ENCODE measurements at regions not wholly inside any gene's neighbourhood (a gene's known extent, or its start where the extent isn't known, plus 50 kb on each side); places are given as distances from the start of the nearest gene placed in this dataset.

DNA sequence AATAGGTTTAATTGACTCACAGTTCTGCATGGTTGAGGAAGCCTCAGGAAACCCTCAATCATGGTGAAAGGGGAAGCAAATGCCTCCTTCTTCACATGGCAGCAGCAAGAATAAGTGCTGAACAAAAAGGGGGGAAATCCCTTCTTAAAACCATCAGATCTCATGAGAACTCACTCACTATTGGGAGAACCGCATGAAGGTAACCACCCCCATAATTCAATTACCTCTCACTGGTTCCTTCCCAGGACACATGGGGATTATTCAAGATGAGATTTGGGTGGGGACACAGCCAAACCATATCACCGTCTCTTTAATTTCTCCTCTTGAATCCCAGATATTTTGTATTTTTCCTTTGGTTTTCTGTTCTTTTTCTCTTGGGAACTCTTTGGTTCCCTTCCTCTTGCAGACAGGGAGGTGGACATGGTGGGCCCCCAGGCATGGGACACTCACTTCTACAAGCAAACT, 223.6 kb downstream of the TBXT start:
- DNase-seq (ENCODE audit: low spot score), result no peak

DNA sequence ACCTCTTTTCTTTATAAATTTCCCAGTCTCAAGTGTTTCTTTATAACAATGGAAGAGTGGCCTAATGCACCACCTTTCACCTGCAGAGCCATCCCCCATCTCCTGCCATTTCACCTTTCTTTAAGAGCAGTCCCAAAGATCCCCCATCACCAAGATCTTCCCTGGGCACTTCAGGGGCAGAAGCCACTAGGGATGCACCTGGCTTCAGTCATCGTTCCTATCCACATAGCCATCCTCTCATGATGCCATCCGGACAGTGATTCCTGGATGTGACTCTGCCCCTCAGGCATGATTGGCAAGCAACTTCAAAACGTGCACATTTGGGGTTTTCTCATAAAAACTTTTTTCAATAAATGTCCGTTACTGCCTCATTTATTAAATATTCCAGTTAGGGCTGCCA, 225.9 kb downstream of the TBXT start:
- no peak for DNase-seq (ENCODE audit: low spot score)

DNA sequence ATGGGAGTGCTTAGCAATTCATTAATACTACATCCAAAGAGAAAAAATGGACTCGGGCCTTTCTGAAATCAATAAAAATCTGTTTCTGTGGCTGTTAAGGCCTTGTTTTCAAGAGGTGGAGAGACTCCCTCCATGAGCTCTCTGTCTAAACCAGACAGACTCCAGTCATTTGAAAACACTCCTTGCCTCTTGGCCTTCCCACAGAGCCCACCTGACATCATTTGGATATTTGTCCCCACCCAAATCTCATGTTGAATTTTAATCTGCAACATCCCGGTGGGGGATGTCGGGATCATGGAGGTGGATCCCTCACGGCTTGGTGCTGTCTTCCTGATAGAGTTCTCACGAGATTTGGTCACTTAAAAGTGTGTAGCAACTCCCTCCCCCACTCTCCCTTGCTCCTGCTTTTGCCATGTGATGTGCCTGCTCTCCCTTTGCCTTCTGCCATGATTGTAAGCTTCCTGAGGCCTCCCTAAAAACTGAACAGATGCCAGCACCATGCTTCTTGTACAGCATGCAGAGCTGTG, 226.3 kb downstream of the TBXT start:
- DNase-seq (ENCODE audit: low spot score), result no peak

DNA sequence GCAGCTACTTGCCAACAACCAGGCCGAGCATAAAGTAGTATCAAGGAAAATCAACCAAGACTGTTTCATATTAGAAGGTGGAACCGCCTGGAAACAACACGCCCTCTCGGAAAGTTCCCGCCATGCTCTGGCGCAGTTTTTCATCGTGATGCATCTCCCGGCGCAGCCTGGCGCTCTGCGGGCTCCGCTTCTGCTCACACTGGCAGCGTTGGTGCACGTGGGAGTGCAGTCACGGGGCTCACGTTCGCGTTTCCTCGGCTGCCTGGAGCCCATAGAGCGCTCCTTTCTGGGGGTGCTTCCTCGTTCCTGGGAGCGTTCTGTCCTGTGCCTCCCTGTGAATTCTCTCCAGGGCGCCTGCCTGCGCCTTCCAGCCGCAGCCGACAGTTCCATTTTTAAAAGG, 227.3 kb downstream of the TBXT start:
- no peak for DNase-seq (ENCODE audit: low spot score)

DNA sequence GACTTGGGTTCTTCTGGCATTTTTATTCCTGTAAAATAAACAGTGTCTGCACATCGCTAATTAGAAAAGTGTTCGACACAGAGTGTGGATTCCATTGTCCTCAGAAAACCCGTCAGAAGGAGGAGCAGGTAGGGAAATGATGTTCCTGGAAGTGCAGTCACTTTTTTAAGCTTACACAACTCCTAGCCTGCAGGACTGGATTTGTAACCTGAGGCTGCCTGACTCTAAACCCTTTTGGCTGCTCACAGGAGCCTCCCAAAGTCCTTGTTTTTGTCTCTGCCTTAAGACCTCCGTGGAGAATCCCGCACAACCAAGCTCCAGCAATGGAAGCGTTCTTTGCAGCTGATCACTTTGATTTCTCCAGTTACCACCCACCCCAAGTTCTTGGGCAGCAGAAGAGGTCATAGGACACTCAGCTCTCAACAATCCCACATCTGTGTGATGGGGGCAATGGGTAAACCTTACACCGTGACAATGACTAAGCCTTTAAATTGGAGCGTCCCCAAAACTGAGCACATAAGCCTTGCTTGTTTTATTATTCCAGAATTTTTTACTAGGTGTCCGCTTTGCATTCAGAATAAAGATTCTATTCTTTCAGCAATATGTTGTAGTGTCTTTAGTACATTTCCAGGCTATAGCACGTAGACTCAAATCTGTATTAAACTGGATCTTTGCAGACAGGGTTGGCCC, 227.9 kb downstream of the TBXT start:
- DNase-seq (ENCODE audit: low spot score), result no peak

DNA sequence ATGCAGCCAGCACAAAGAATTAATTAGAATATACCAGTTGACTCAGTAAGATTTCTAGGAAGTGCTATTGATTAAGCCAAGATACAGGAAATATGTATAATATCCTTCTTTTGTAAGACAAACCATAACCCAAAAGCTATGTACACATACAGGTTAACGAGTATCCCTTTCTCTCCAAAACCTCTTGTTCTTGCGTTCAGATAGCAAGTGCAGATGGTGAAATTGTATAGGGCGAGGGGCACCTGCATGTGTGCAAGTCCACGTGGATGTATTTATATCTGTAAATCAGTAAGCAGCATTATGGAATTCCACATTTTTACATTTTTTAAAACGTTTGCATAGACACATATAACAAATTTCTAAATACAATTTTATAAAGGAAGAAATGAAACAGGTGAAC, 228.6 kb downstream of the TBXT start:
- DNase-seq (ENCODE audit: low spot score), result no peak

DNA sequence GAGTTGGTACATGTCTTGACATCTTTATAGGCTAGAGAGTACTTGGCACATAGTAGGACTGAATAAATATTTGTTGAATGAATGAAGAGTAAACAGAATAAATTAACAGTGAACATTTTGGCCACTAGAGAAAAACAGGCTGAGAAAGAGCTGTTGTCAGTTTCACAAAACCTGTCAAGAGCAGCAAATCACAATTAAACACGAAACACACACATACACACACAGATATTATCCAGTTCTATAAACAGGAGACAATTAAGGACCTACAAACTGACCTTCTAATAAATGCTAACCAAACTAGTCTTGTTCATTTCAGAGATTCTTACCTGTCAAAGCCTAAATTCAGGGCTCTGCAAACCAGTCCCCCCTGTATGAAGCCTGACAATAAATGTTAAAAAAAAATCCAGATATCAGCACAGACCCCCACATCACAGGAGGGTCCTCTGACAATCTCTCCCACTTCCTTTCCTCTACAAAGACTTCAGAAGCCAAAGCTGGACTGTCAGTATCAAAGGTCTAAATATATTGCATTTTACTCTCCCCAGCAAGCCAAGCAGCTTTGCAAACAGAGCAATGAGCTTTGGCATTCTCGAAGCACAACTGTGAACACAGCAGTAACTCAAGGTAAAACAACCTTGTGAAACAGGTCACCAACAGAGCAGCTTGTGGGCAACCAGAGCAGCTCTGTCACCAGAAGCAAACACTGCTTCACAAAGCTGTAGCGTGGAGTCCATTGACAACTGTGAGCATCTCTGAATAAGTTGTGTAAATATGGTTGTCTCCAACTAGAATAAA, 229.9 kb downstream of the TBXT start:
- DNase-seq (ENCODE audit: low spot score), result no peak

DNA sequence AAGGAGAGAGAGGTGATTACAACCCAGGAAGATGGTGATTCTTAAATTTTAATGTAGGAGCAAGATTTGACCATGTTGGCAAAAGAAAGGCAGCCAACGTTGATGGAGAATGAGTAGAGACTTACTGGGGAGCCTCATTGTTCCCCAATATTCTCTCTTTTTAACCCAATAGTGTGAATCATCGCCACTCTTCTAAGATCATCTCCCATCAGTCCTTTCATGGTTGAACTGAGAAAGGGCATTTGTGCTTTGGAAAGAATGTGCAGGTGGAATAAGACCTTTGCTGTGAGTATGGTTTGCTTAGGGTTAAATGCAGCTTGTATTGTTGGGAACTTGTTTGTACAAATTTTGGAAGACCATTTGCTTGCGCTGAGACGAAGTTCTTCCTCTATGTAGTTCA, 231.0 kb downstream of the TBXT start:
- no peak for DNase-seq (ENCODE audit: low spot score)

DNA sequence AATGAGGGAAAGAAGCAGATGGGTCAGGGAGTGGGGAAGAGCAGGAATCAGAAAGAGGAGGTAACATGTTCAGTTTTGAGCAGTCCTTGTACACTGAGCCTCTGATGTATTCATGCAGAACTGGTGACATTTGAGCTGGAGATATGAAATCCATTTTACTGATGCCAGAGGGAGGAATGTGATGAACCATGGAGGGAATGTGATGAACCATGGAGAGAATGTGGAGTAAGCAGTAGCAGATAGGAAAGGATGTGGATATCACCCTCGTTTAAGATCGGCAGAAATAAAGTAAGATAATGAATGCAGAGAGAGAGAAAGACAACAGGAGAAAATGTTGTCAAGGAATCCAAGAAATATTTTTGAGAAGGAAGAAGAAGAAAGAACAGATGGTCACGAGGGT, 231.6 kb downstream of the TBXT start:
- DNase-seq (ENCODE audit: low spot score), result no peak

DNA sequence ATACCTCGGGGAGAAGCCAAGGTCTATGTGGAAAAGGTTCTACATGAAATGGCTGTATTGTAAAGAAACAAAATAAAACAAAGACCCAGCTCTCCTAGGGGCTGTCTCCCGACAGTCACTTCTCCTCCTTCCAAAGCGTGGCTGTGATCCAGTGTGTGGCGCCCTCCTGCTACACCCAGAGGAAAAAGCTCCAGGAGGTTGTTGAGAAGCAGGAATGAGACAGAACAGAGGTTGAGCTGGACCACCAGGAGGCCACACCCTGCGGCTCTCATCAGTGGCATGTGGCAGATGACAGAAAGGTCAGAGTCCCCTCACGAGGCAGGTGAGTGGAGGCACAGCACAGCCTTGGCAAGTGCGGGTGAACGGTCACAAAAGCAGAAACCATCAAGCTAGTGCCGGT, 236.0 kb downstream of the TBXT start:
- DNase-seq (ENCODE audit: low spot score), result no peak

DNA sequence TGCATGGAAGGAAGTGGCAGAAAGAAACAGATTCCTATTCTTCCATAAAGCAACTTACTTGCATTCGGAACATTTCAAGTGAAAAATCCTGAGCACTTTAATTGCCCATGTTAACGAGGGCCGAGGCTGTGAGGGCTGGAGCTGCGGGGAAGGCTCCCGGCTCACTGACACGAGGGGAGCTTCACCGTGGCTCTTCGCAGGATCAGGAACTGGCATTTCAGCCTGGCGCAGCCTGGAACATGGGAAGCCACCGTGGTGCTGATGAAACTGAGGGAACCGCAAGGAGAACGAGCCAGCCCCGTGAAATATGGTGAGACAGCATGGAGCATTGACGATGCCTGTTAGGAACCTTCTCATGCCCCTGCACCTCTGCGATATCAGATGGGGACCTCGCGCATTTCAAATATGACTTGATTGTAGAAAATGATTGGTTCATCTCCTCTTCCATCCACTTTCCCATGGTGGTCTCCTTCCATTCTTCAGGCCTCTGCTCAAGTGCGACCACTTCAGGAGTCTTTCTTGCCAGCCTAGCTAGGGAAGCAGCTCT, 236.9 kb downstream of the TBXT start:
- DNase-seq (ENCODE audit: low spot score), result no peak

DNA sequence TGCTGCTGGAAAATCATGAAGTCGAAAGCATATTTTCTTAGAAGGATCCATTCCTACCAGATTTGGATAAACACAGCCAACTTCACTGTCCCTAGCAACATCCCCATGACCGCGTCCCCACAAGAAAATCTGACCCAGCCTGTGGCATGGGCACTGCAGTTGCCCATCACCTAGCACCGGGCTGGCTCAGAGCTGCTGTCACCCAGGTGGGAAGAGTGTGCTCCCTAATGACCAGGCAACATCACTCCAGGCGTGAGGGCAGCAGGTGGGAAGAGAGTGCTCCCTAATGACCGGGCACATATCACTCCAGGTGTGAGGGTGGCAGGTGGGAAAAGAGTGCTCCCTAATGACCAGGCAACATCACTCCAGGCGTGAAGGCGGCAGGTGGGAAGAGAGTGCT, 238.0 kb downstream of the TBXT start:
- no peak for DNase-seq (ENCODE audit: low spot score)

DNA sequence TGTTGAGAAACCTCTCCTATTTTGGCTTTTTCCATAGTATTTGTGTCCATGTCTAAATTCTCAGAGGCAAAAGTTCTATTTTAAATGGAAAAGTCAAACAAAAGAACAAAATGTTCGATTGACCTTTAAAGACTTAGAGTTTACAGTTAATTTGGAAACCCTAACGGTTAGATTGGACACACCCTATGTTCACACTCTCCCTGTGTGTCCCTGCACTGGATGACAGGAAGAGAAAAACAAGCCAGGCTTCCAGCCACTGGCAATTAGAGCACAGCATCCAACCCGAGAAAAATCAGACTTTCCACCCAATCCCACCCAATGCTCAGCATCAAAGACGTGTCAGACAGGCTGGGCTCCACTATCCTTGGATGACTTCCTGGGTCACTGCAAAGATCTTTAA, 241.3 kb downstream of the TBXT start:
- no peak for DNase-seq (ENCODE audit: low spot score)

DNA sequence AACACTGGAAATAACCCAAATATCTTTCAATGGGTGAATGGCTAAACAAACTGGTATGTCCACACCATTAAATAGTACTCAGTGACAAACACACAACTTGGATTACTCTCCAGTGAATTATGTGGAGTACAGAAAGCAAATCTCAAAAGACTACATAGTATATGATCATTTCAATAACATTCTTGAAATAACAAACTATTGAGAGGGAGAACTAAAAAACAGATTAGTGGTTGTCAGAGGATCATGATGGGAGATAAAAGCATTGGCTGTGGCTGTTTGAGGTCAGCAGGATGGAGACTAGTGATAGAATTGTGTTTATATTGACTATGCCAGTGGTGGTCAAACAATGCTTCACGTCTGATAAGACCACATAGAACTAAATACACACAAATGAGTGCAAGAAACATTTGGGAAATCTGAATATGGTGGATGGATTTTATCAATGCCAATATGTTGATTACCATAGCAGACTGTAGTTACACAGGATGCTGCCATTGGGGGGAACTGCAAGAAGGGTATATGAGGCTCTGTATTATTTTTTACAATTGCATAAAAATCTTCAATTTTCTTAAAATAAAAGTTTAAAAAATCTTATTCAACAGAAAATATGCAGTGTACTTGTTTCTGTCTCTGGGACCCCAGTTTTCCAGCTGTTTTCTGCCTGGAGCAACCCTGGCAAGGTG, 242.0 kb downstream of the TBXT start:
- no peak for DNase-seq (ENCODE audit: low spot score)

DNA sequence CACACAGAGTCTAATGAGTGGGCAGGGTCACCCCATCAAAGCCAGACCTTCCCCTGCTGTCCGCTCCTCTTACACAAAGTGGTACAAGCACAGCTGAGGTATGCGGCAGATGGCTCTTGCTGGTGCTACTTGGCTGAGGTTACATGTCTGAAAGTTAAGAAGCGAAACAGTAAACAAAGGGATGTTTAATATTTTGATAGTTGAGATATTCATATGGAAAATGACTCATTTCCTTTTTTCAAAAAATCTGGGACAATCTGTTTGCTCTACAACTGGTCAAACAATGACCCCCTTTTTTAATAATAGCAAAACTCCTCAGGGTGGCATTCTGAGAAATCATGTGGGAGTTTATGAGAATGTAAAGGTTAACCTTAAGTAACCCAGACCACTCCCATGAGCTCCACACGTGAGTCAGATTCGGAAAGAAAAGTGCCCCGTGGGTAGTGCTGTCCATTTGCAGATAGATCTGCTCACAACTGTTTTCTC, 245.3 kb downstream of the TBXT start:
- DNase-seq (ENCODE audit: low spot score), result no peak

DNA sequence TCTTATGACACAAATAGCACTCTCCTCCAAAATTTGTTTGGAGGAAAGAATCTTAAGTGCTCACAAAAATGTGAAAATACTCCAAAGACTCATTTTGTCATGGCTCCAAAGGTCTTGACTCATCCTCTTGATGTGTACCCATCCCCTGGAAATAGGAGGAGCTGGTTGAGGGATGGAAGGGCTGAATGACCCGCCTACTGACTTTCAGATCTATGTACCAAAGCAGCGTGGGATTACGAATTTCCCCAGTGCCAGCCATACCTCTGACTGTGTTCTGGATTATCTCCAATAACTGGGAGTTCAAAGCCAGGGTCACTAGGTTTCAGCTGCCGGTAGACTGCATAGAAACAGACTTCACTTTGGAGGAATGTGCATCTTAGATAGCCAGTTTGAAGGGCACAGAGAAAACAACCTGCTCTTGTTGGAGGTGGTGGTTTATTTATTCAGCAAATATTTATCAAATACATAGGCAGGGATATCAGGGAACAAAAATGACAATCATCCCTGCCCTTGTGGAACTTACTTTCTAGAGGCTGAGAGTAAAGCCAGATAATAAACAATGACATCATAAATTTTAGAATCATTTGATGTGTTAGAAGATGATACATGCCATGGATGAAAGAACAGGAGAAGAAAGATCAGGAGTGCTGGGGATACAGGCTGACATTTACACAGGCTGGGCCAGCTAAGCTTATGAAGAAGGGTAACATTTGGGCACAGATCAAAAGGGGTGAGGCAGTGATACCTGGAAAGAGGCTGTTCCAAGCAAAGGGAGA, 246.6 kb downstream of the TBXT start:
- no peak for DNase-seq (ENCODE audit: low spot score)

DNA sequence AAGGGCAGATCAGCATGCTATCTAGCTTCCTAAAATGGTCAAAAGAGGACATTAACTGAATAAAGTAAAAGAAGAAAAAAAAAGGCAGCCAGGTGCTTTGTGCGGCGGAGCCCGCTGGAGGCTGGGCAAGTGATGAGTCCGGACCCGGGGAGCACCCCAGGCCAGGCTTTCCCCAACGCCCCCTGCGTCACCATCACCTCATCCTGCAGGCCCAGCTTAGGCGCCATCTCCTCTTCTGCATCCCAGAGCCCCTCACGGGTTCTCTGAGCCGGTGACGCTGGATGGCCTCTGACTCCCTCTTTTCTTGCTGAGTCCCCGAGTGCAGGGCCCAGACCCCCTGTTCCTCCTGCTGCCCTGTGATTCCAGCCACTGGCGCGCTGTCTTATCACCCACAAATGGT, 250.1 kb downstream of the TBXT start:
- no peak for DNase-seq (ENCODE audit: low spot score)

DNA sequence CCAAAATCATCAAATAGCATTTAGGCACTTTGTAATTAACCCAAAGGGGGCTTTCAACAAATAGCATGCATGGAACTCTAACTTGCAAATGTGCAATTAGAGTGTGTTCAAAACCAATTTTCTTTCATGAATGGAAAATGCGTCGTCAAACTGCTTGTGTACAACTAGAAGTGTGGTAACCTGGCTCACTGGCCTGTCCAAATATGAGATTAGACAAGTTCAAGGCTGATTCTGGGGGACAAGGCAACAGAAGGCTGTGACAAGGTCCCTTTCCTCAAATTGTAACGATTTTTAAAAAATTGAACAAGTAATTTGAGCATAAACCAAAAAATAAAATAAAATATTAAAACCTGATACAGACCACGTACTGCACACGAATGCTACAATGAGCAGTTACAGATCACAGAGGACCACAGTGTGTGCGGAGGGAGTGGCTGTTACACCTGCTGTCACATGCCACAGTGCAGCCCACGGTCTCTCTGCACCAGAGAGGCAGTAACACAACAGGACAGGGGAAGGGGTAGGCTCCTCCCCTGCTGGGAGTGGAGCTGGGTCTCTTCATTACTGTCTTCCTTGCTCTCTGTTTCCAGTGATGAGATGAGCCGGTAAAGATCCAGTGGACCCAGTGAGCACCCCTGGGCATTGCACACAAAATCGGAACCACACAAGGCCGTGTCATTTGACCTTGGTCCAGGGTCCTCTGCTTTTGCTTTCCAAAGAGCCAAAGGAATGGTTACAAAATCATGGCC, 252.2 kb upstream of the PDE10A start:
- no peak for DNase-seq (ENCODE audit: low spot score)

DNA sequence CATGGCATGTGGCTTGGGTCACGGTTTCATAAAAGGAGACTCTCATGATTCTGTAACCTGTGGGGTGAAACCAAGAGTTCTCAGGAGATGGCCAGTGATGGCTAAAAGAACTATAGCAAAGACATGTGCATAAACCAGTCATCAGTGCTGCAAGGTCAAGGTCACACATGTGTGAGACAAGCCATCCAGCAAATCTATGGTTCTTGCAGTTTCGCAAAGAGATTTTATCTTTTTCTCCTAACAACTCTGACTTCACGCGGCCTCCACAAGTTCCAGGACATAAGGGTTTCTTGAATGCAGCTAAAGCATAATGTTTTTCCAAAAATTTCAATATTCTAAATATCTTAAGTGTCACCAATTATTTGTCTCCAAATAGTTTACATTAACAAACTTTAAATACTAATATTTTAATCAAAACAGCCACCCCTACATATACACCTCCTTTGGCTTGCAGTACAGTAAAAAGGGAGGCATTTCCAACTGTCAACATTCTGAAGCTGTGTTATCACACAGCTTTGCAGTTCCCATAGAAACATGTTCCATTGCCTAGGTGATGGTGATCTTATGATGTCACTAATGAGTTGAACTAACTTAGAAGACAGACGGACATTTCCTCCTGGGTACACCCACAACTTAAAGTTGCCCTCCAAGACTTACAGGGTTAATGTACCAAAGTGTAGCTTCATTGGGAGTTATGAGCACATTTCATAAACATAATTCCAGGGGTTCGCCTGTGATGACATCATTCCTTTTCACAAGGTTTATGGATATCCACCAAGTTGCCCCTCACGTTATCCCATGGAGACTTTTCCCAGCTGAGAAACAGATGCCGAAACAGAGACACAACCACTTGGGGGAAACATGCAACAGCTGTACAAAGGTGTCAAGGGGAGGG, 250.9 kb upstream of the PDE10A start:
- no peak for DNase-seq (ENCODE audit: low spot score)

Measured in iPS-NIHi11 (cell line).